Choroid plexus epithelial cell (primary cell): ENCODE measurements at regions not wholly inside any gene's neighbourhood (a gene's known extent, or its start where the extent isn't known, plus 50 kb on each side); places are given as distances from the start of the nearest gene placed in this dataset.
"Not testable (repeated sequence)": the region's sequence is repeated elsewhere in the genome, so short reads cannot be mapped to it uniquely, and the experiment has no call there.

Experiments
- DNase-seq: peaks from one replicate; pipeline ENCODE4 v3.0.0-alpha.2; 2010; ENCODE audit warnings: low read depth
- H3K4me3 ChIP-seq: 2 replicates; pipeline ENCODE4 v1.5.1; 2011; ENCODE audit warnings: low read depth, mild to moderate bottlenecking, control low read depth, low read length, moderate library complexity
- TF ChIP-seq, protein P1 (sequence below): conservative IDR thresholded peaks from 2 replicates; pipeline ENCODE4 v1.5.1; 2011; ENCODE audit warnings: low read depth, mild to moderate bottlenecking, control low read depth, inconsistent platforms, low read length, moderate library complexity

DNA sequence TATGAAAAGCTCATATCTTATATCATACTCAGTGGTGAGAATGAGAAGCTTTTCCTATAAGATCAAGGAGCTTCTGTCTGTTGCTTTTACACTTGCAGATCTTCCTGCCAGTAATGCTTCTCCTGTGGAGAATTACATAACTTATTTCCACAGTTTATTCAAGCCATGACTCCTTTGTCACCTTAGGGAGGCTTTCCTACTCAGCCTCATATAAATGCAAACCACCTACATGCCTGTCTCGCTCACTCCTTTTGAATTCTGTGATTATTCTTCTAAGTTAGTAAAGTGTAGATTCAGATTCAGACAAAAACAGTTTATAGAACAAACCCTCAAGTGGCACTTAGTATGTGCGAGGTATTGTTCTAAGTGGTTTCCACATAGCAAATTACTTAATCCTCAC lies 716.1 kb upstream of the ANO3 start:
- H3K4me3 ChIP-seq, result no peak overlapping the region
- TF ChIP-seq, protein P1, sequence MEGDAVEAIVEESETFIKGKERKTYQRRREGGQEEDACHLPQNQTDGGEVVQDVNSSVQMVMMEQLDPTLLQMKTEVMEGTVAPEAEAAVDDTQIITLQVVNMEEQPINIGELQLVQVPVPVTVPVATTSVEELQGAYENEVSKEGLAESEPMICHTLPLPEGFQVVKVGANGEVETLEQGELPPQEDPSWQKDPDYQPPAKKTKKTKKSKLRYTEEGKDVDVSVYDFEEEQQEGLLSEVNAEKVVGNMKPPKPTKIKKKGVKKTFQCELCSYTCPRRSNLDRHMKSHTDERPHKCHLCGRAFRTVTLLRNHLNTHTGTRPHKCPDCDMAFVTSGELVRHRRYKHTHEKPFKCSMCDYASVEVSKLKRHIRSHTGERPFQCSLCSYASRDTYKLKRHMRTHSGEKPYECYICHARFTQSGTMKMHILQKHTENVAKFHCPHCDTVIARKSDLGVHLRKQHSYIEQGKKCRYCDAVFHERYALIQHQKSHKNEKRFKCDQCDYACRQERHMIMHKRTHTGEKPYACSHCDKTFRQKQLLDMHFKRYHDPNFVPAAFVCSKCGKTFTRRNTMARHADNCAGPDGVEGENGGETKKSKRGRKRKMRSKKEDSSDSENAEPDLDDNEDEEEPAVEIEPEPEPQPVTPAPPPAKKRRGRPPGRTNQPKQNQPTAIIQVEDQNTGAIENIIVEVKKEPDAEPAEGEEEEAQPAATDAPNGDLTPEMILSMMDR, result no peak
- no peak for DNase-seq

DNA sequence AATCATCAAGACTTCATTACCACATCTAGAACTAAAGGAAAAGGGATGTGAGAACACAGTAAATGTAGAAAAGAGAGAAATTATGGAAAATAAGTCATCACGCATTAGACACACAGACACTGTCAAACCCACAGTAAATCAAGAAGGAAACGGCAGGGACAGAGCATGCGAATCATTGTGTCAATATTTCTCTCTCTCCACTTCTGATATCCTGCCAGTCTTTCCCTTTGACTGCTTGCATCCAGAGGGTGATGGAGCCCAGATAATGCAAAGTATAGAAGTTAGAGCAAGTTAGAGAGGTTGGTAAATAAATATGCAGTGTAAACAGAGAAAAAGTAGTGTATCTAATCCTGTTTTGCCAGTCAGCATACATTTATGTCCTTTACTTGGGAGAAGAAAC lies 706.8 kb upstream of the ANO3 start:
- TF ChIP-seq, protein P1, result no peak
- H3K4me3 ChIP-seq, result no peak overlapping the region
- DNase-seq, result no peak

DNA sequence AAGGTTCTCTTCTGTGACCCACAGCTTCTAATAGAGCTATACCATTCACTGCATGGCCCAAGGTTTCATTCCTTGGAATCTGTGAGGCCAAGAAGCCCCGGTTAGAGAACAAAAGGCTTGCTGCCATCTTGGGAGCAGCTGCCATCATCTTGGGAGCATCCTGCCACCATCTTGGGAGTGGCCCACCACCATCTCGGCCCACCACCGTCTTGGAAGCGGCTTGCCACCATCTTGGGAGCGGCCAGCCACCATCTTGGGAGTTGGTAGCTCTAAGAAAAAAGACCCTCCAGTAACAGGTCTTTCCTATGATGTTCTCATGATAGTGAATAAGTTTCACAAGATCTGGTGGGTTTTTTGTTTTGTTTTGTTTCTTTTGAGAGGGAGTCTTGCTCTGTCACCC lies 703.9 kb upstream of the ANO3 start:
- H3K4me3 ChIP-seq, result no peak overlapping the region
- TF ChIP-seq, protein P1, result no peak
- DNase-seq, result no peak

DNA sequence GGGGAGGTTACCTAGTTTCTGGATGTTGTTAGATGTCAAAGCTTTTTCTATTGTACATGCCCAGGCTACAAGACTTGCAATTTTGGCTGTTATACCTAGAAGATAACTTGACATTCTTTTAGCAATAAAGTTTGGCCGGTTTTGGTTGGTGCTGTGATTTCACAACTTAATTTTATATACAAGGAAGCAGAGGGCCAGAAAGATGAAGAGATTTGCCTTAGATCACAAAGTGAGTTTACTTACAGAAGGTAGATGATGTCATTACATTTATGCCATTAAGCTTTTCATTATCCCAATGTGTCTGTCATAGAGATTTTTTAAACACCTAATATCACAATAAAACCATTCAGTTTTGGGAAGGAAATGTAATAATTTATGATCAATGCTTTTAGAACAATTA lies 698.7 kb upstream of the ANO3 start:
- H3K4me3 ChIP-seq, result no peak overlapping the region
- DNase-seq, result no peak
- TF ChIP-seq, protein P1, result no peak

DNA sequence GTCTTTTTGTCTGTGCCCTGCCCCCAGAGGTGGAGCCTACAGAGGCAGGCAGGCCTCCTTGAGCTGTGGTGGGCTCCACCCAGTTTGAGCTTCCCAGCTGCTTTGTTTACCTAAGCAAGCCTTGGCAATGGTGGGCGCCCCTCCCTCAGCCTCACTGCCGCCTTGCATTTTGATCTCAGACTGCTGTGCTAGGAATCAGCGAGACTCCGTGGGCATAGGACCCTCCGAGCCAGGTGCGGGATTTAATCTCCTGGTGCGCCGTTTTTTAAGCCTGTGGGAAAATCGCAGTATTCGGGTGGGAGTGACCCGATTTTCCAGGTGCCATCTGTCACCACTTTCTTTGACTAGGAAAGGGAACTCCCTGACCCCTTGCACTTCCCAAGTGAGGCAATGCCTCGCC lies 682.7 kb upstream of the ANO3 start:
- not testable (repeated sequence) for DNase-seq, H3K4me3 ChIP-seq

DNA sequence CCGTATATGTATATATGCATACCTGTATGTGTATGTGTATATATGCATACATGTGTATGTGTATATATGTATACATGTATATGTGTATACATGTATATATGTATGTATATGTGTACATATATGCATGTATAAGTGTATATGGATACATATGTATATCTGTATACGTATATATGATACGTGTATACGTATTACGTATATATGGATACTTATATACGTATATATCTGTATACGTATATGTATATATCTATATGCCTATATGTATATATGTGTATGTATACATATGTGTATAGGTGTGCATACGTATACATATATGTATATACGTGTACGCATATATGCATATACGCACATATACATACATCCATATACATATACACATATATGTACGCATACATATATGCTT lies 681.6 kb upstream of the ANO3 start:
- DNase-seq, result no peak

DNA sequence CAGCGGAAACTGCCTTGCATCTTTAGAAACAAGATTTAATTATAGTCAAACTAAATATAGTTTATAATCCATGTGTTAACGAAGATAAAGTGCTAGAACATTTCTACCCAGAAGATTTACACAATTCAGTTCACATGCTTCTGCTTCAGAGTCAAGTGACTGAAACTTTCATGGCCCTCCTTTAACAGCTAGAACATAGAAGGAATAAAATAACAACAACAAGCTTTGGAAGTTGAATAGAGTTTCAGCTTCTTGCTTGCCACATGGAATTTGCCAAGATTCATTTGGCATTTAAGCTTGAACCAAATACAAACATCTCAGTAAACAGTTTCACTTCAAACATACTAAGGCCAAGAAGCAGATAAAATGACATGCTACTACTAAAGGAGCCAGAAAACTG lies 676.3 kb upstream of the ANO3 start:
- no peak overlapping the region for H3K4me3 ChIP-seq
- DNase-seq, result no peak
- TF ChIP-seq, protein P1, result no peak

More for the DNA sequence above, 681.6 kb upstream of the ANO3 start:
- no peak overlapping the region for H3K4me3 ChIP-seq
- TF ChIP-seq, protein P1, result no peak

DNA sequence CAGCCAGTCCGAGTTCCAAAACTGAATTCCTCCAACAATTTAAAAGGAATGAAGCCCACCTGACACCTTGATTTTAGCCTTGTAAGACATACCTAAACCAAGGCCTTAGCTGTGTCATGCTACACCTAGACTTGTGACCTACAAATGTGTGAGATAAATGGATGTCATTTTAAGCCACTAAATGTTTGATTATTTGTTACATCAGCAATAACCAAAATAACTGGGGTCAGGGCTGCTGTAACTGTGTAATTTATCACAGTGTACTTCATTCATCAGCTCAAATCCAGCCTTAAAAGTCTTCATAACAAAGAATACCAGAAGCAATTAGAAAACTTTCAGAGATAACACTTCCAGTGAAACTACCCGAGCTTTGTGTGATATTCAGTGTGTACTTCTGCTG lies 673.0 kb upstream of the ANO3 start:
- TF ChIP-seq, protein P1, result no peak
- H3K4me3 ChIP-seq, result no peak overlapping the region
- no peak for DNase-seq
